SU-DHL-6 (cell line): ENCODE measurements at regions not wholly inside any gene's neighbourhood (a gene's known extent, or its start where the extent isn't known, plus 50 kb on each side); places are given as distances from the start of the nearest gene placed in this dataset.

Experiments
- H2AFZ ChIP-seq: fragments of 200-600 bp; sonication (generic); 2 replicates; pipeline ENCODE4 v1.6.1; 2014; ENCODE audit warnings: low read depth, mild to moderate bottlenecking, moderate library complexity, mixed read lengths, antibody characterized with exemption, low read length; ENCODE audit not compliant: severe bottlenecking
- H3F3A ChIP-seq: fragments of 200-600 bp; shearing (Covaris generic); 2 replicates; pipeline ENCODE4 v1.6.0; 2016; ENCODE audit warnings: antibody characterized with exemption, mild to moderate bottlenecking; ENCODE audit not compliant: insufficient read depth
- H3K27ac ChIP-seq: fragments of 200-600 bp; sonication (generic); 2 replicates; pipeline ENCODE4 v1.5.1; 2016; ENCODE audit warnings: low read depth, mild to moderate bottlenecking, low read length, moderate library complexity, mixed read lengths
- H3K27me3 ChIP-seq: fragments of 200-600 bp; sonication (generic), shearing (Covaris generic); 2 replicates; pipeline ENCODE4 v1.6.0; 2014; ENCODE audit warnings: mild to moderate bottlenecking, low read length
- H3K36me3 ChIP-seq: fragments of 200-600 bp; sonication (generic); 2 replicates; pipeline ENCODE4 v1.6.1; 2014; ENCODE audit warnings: mild to moderate bottlenecking, low read length, mixed read lengths
- H3K4me2 ChIP-seq: fragments of 300-600, 200-600 bp; shearing (Covaris generic), sonication (generic); 2 replicates; pipeline ENCODE4 v1.6.0; 2014; ENCODE audit warnings: low read length, low read depth, mild to moderate bottlenecking; ENCODE audit not compliant: poor library complexity, severe bottlenecking
- H3K4me3 ChIP-seq: fragments of 200-600 bp; sonication (generic); 2 replicates; pipeline ENCODE4 v1.5.1; 2014; ENCODE audit warnings: antibody characterized with exemption, low read length, mild to moderate bottlenecking, mixed read lengths; ENCODE audit not compliant: insufficient read depth, poor library complexity, severe bottlenecking
- H3K79me2 ChIP-seq: fragments of 200-600 bp; sonication (generic); 2 replicates; pipeline ENCODE4 v1.6.1; 2014; ENCODE audit warnings: mild to moderate bottlenecking, low read length, moderate library complexity; ENCODE audit not compliant: insufficient read depth
- H3K9ac ChIP-seq: fragments of 200-600 bp; sonication (generic); 2 replicates; pipeline ENCODE4 v1.7.0; 2014; ENCODE audit warnings: mild to moderate bottlenecking, low read length
- H3K9me2 ChIP-seq: fragments of 200-600 bp; sonication (generic); replicated peaks from 2 replicates; pipeline ENCODE4 v1.6.1; 2014; ENCODE audit warnings: low read length; ENCODE audit not compliant: insufficient read depth
- H3K9me3 ChIP-seq: fragments of 200-600 bp; sonication (generic); 2 replicates; pipeline ENCODE4 v1.6.1; 2014; ENCODE audit warnings: low read length, mixed read lengths; ENCODE audit not compliant: insufficient read depth
- H4K20me1 ChIP-seq: fragments of 200-600 bp; sonication (generic); 2 replicates; pipeline ENCODE4 v1.6.1; 2014; ENCODE audit warnings: low read depth, mild to moderate bottlenecking, antibody characterized with exemption, low read length, moderate library complexity, mixed read lengths
- EZH2phosphoT487 ChIP-seq: fragments of 200-600 bp; sonication (generic), shearing (Covaris generic); conservative IDR thresholded peaks from 2 replicates; pipeline ENCODE4 v1.6.1; 2018; ENCODE audit warnings: mild to moderate bottlenecking, antibody characterized with exemption, low read length, moderate library complexity, mixed read lengths
- TF ChIP-seq, protein P1 (sequence below): fragments of 200-600 bp; sonication (generic); IDR thresholded peaks from one replicate; pipeline ENCODE4 v1.5.1; 2017; ENCODE audit warnings: antibody characterized with exemption, mild to moderate bottlenecking, low read length, moderate library complexity; ENCODE audit not compliant: insufficient read depth, poor library complexity, severe bottlenecking

- Histone ChIP-seq H3K79me2 (no peaks in the 10 kb centered on the region), H3K27ac (no peak overlapping the region), H2AFZ (no peak overlapping the region), H3K9ac (no peak overlapping the region), H3K9me3 (no peaks in the 10 kb centered on the region), H3K9me2 (no peaks in the 10 kb centered on the region), H3K27me3 (no peaks in the 10 kb centered on the region), H3K4me3 (no peak overlapping the region), H3F3A (no peaks in the 10 kb centered on the region), H4K20me1 (no peaks in the 10 kb centered on the region), H3K4me2 (no peak overlapping the region), H3K36me3 (no peaks in the 10 kb centered on the region)
- TF ChIP-seq, protein P1, sequence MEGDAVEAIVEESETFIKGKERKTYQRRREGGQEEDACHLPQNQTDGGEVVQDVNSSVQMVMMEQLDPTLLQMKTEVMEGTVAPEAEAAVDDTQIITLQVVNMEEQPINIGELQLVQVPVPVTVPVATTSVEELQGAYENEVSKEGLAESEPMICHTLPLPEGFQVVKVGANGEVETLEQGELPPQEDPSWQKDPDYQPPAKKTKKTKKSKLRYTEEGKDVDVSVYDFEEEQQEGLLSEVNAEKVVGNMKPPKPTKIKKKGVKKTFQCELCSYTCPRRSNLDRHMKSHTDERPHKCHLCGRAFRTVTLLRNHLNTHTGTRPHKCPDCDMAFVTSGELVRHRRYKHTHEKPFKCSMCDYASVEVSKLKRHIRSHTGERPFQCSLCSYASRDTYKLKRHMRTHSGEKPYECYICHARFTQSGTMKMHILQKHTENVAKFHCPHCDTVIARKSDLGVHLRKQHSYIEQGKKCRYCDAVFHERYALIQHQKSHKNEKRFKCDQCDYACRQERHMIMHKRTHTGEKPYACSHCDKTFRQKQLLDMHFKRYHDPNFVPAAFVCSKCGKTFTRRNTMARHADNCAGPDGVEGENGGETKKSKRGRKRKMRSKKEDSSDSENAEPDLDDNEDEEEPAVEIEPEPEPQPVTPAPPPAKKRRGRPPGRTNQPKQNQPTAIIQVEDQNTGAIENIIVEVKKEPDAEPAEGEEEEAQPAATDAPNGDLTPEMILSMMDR, result no peak
- TF ChIP-seq EZH2phosphoT487, result no peak
These were observed 159.3 kb upstream of the RND3 start for GRCh38 chr2:150646746-150647145.

GRCh38 chr2:150644298-150645067 lies 157.0 kb upstream of the RND3 start:
- Histone ChIP-seq H3K36me3 (no peaks in the 10 kb centered on the region), H3K4me2 (no peak overlapping the region), H4K20me1 (no peaks in the 10 kb centered on the region), H3K9ac (no peak overlapping the region), H3K9me2 (no peaks in the 10 kb centered on the region), H3K27me3 (no peaks in the 10 kb centered on the region), H3K9me3 (no peaks in the 10 kb centered on the region), H3K79me2 (no peaks in the 10 kb centered on the region), H3K4me3 (no peak overlapping the region), H3K27ac (no peak overlapping the region), H3F3A (no peaks in the 10 kb centered on the region), H2AFZ (no peak overlapping the region)
- TF ChIP-seq, protein P1, result no peak
- no peak for TF ChIP-seq EZH2phosphoT487

DNA sequence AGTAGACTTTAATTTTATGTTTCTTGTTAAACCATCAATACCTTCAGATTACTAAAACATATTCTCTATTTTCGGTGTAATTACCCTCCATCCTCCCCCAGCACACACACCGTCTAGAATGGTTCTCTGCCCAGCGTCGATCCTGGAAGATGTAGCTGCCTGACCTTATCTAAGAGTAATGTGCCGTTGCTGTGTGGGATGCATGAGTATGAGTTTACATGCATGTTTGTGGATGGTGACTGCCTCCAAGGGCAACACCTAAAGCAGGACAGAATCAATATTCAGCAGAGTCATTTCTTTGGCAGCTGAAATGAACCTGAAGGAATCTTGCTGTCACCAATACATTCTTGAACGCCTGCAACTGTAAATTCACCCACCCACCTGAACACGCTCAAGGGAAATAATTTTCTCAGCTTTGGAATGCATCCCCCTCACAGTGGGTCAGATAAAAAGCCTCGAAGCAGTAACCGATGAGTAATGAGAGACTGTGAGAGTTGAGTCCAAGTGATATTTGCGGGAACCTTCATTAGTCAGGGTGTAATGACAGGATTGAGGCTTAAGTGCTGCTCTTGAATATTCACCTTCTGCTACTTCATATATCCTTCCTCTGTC lies 155.8 kb upstream of the RND3 start:
- no peaks in the 10 kb centered on the region for H4K20me1 ChIP-seq
- H2AFZ ChIP-seq, result no peak overlapping the region
- H3K27me3 ChIP-seq, result no peaks in the 10 kb centered on the region
- H3K36me3 ChIP-seq, result no peaks in the 10 kb centered on the region
- H3K9ac ChIP-seq, result no peak overlapping the region
- no peaks in the 10 kb centered on the region for H3K9me2 ChIP-seq
- no peak overlapping the region for H3K27ac ChIP-seq
- no peak overlapping the region for H3K4me2 ChIP-seq
- TF ChIP-seq, protein P1, result no peak
- no peak for TF ChIP-seq EZH2phosphoT487
- no peak overlapping the region for H3K4me3 ChIP-seq
- no peaks in the 10 kb centered on the region for H3F3A ChIP-seq
- no peaks in the 10 kb centered on the region for H3K79me2 ChIP-seq
- H3K9me3 ChIP-seq, result no peaks in the 10 kb centered on the region
